CD4-positive, alpha-beta T cell treated with Interleukin-6 for 4 hours (primary cell): ENCODE measurements at regions not wholly inside any gene's neighbourhood (a gene's known extent, or its start where the extent isn't known, plus 50 kb on each side); places are given as distances from the start of the nearest gene placed in this dataset.
"Not testable (repeated sequence)": the region's sequence is repeated elsewhere in the genome, so short reads cannot be mapped to it uniquely, and the experiment has no call there.

ENCODE experiments used
- DNase-seq: peaks from one replicate; pipeline ENCODE4 v3.0.0-alpha.2; 2020; ENCODE audit warnings: mixed read lengths

DNA sequence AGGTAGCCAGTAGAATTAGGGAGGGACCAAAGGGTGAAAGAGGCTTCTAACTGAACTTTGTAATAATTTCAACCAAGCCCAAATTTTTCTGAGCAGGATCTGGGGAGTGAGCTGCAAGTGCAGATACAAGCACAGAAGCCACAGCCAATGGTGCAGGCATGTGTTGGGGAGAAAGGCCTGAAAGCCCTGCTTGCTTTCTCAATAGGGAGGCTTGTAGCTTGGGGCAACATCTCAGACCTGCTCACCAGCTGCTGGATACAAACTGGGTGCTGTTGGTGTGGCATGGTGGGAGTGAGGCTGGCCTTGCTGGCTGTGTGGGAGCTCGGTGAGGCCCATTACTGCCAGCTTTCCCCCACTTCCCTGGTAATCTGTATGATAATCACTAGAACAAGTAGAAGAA lies 688.5 kb upstream of the SEMA3D start:
- no peak for DNase-seq

DNA sequence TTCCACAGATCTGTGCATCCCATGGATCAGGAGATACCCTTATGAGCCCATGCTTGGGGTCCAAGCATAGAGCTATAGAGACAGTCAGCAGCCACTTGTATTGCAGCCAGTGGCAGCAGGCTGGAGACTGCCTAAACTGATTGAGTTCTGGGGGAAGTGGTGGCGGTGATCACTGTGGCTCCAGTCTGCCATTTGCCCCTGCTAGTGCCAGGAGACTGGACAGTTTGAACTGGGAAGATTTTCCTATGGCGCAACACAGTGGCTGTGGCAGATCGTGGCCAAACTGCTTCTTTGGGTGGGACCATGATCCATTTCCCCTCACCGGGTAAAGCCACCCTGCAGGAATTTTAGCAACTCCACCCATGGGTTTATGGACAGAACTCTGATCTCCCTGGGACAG lies 679.7 kb upstream of the SEMA3D start:
- no peak for DNase-seq

GRCh38 chr7:85851571-85852193 lies 664.8 kb upstream of the SEMA3D start:
- DNase-seq: no peak

DNA sequence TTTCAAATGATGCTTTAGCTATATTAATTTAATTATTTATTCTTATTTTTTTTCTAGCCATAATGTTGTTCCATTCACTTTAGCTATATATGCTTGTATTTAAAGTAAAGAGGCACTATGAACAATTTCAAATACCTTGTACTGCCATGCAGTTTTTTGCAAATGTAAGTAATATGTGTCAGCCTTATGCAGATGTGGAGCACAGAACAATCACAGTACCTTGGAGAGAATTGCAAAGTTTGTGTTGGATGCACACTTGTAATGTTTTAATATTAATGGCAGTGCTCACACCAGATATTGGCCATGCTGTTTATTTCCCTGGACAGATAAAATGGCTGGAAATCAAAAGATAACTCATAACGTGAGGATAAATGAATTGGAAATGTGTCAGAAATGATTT lies 663.5 kb upstream of the SEMA3D start:
- no peak for DNase-seq

- DNase-seq: no peak
Observed at GRCh38 chr7:85840554-85840953, 653.7 kb upstream of the SEMA3D start.

GRCh38 chr7:85833066-85833465 lies 646.2 kb upstream of the SEMA3D start:
- DNase-seq: no peak

- DNase-seq: no peak
Observed at GRCh38 chr7:85830982-85831381, 644.1 kb upstream of the SEMA3D start.

GRCh38 chr7:85829817-85830432 lies 643.1 kb upstream of the SEMA3D start:
- DNase-seq: no peak

DNA sequence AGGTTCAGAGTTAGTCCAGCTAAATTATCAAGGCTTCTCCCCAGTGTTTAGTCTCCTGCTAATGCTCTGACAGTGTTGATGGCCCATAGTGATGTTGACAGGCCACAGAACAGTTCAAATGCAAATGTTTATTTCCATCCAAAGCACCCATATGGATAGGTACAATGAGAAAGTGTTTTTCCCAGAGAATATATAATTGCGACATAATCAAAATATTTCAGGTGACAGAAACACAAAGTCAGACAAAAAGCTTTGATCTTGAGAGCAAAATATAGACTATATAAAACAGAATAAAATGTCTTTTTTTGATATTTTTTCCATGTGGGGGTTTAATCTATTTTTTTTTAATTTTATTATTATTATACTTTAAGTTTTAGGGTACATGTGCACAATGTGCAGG lies 642.3 kb upstream of the SEMA3D start:
- no peak for DNase-seq

- no peak for DNase-seq
Observed at GRCh38 chr7:85828614-85829013, 641.8 kb upstream of the SEMA3D start.

DNA sequence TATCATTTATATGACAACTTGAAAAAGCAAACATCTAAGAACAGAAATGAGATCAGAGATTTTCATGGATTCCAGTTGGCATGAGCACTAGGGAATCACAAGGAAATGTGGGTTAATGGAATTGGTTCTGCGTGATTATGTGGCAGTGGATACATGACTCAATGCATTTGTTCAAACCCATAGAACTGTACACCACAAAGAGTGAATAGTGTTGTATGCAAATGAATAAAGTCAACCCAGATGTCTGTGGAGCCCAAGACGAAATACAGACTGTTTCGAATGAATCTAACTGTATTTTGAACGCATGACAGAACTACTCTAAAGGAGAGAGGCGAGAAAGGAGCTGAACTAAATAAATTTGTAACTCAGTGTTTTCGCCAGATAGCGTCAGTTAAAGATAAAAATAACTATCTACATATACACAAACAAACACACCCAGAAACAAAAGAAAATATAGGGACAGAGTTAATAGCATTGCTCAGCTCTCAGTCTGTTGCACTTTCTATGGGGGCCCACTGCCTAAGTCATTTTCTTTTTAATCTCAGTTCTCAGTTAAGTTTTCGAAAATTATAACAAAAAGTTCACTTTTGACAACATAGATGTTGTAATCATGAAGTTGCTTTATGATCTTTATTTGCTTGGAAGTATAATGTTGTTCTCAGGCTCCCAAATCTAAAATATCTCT lies 636.7 kb upstream of the SEMA3D start:
- DNase-seq: no peak

DNA sequence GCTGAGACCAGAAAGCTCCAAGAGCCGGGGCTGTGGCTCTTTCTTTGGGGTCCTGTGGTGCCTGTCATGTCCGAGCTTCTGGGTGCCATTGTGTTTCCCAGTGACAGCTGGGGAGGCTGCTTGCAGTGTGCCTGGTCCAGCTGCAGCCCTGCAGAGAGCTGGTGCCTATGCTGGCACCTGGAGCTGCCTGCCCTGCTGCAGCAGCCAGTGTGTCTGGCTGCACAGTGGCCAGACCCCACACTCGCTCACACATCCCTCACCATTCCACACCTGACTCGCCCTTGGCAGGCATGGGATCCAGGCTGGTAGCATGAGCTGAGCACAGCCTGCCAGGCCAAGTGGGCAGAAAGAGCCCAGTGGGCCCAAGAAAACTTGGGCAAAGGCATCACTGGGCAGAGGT lies 635.1 kb upstream of the SEMA3D start:
- no peak for DNase-seq

DNA sequence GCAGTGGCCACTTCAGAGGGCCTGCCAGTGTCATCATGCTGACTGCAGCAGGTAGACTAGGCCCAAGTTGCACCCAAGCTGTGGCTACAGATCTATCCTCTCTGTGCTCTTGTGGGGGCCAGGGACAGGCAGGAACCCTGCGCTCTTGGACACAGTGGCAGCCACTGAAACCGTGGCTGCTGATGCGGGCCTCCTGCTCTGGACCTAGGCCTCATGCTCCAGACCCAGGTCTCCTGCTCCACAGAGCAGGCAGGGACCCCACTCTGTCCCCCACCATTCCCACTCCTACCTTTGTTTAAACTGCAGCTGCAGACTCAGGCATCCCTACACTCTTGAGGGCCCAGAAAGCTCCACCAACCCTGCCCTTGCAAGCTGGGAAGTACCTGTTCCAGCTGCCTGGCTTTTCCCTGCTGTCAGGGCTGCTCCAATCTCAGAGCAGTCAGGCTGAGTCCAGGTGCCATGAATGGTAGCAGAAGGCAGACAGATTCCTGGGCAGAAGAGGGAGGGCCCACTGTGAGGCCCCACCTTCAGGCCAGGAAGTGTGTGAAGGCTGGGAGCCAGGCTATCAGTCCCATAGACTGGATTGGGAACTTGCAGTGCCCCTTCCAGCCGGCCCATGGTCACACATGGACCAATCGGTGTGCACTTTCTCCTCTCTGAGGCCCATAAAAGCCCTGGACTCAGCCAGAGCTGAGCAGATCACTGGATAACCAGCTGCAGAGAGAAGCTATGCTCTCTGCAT lies 634.0 kb upstream of the SEMA3D start:
- no peak for DNase-seq

GRCh38 chr7:85815526-85815925 lies 628.7 kb upstream of the SEMA3D start:
- no peak for DNase-seq

- DNase-seq: no peak
Observed at GRCh38 chr7:85806321-85806720, 619.5 kb upstream of the SEMA3D start.

DNA sequence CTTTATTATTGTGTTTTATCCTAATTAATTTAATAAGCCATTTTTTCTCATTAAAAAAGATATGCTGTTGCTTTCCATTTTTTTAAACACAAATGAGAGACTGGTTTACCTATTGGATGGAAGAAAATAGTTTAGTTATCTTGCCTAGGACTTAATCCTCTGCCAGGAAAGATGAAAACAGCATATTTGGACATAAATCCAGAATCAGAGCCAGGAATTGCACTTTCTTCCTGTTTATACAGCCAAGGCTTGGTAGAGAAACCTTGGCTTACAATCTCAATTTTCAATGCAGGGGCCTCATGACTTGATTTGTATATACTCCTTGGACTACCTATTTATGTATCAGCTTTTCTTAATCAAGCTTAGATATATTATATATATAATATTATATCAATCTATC lies 618.8 kb upstream of the SEMA3D start:
- DNase-seq: no peak

DNA sequence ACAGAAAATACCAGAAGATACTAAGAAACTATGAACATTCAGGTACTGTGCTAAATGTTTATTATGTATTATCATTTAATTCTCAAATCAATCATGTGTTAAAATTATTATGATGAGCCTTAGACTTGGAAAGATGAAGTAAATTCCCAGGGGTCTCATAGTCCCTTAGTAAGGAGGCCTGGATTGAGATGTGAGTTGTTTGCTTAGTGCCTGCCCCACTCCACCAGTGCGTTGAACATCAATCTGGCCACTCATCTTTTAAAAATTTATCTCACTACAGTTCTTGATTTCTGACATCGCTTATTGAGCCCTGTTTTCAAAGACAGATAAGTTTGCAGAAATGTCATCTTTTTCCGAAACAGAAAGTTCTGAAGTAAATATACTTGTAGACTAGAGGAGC lies 618.4 kb upstream of the SEMA3D start:
- DNase-seq: no peak

- no peak for DNase-seq
Observed at GRCh38 chr7:85802211-85802610, 615.4 kb upstream of the SEMA3D start.

DNA sequence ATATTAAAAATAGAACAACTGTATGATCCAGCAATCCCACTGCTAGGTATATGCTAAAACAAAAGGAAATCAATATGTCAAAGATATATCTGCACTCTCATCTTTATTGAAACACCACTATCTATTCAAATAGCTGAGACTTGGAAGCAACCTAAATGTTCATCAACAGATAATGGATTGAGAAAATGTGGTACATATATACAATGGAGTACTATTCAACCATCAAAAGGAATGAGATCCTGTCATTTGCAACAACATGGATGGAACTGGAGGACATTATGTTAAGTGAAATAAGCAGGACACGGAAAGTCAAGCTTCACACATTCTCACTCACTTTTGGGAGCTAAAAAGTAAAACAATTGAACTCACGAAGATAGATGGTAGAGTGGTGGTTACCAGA lies 610.1 kb upstream of the SEMA3D start:
- no peak for DNase-seq

GRCh38 chr7:85791098-85791497 lies 604.2 kb upstream of the SEMA3D start:
- DNase-seq: not testable (repeated sequence)

GRCh38 chr7:85781606-85782005 lies 594.8 kb upstream of the SEMA3D start:
- no peak for DNase-seq

DNA sequence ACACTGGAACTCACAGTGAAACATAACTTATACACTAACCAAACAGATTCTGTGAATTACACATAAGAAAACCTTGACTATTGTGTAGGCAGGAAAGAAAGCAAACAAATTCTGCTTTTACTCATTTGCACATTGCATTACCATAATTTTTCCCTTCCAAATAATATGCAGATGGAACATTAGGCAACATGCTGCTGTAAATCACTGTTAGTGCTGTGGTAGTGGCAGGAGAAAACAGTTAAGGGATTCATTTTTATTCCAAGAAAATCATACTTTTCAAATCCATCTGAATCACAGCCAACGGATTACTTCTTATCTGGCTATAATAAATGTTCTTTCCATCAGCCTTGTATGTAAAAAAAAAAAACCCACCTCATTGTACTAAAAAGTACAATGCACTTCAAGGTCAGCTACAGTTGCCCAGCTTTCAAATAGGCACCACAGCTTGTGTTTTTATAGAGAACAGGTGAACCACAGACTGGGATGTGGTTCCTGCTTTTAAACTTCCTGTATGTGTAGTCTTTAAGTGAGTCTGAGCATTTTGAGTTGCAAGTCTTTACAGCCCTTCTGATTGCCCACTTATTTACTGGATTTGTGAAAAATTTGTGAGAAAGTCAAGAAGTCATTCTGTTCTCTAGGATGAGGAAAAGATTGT lies 590.0 kb upstream of the SEMA3D start:
- DNase-seq: no peak

GRCh38 chr7:85775431-85775830 lies 588.6 kb upstream of the SEMA3D start:
- no peak for DNase-seq
